ENCODE measurements at regions not wholly inside any gene's neighbourhood (a gene's known extent, or its start where the extent isn't known, plus 50 kb on each side); places are given as distances from the start of the nearest gene placed in this dataset.
"Not testable (repeated sequence)": the region's sequence is repeated elsewhere in the genome, so short reads cannot be mapped to it uniquely, and the experiment has no call there.

DNA sequence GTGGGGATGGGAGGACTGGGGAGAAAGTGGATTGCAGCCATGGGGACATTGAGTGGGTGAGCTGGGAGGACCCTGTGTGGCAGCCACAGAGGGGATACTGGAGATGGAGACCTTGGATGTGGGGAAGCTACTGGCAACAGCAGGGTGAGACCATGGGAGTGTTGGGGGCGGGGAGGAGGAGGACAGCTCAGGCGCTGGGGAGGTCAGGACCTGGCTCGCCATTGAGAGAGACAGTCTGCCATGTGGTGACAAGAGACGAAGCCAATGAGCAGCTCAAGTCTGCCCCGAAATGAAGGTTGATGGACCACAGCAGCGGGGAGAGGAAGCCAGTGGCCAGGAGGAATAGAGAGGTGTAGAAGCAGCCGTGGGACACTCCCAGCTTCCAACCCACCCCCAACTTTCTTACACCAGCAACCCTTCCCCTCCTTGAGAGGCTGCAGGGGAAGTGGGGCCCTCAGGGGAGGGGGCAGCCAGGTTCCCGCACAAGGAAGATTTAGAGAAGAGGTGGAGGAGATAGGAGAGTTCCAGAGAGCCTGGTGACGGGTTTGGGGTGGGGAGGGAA, 118.1 kb downstream of the ASB7 start:
- no peak for DNase-seq (ENCODE audit: low read depth)

DNA sequence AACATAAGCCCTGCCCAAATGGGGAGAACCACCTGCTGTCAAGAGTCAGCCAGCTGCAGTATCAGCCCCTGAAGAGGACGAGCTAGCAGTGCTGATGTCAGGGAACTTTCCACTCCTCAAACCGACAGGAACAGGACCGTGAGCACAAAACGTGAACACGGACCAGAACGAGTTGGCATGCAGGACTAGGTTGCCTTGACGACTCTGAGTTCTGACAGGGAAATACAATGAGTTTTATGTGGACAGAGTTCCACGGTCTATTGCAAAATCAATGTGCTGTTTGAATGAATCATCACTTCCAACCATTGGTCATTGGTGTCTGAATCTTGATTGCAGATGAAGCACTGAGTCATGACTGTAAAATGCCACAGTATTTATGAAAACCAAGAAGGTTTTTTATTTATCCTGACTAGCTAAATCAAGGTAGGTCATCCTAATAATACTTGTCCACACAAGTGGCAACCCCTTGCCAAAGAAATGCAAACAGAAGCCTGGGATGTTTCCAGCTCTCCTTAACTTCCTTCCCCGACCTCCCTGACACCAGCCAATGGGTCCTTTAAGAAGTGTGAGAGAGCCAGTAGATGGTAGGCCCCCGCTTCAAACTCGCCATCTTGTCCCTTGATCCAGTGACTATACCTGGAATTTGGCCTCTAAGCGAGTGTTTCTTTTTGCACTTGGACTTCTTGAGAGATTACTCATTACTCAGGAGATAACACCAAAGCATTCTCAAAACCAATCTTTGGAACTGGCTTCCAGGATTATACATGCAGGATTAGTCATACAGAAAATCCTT, 119.6 kb downstream of the ASB7 start:
- DNase-seq (ENCODE audit: low read depth) = peak; percentile 89

DNA sequence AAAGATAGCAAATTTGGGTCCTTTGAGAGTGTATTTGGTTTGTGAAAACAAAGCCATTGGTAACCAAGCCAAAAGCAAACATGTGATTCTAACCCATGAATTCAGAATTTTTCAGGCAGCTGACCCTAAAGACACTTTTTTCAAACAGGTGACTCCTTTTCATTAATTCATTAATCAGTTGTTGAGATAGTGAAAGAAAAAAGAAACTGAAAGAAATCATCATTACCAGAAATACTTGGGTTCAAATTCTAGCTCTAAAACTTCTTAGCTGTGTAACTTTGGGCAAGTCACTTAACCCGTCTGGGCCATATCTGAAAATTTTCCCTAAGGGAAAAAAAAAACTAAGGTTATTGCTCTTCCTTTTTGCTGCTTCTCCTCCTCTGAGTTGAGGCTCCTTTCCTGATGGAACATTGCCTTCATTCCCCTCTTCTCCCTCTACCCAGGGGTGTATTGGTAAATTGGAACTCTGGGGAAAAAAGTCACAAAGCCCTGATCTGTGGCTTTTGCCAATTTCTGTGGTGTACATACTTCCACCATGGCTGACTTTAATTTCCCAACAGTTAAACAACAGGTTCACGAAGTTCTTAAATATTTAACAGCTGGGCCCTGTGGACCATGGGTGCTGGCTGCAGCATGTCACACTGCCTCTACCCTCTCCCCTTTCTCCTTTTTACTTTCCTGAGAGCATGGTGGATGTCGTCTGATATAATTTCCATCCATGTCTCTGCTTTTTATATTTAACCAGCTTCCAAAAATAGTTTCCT, 120.3 kb downstream of the ASB7 start:
- peak; percentile 25 for DNase-seq (ENCODE audit: low read depth)

DNA sequence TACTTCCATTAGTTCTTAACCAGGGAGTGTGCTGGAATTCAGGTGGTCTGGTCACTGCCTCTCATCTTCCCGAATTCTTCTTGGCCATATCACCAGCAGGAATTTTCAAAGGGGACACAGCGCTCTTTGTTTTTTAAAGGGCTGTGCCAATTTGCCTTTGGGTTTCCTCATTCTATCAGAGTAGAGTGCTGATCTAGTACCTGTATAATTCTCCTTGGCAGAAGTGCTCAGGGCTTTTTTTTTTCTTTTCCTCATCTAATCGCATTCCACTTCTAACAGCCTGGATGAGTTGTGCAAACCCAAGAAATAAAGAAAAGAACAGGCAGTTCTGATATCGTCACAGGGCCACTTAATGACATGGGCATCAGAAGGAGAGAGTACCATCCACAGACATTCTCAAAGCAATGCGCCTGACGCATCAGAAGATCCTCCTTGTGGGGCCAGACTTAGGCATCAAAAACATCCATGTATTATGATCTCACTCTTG, 121.0 kb downstream of the ASB7 start:
- DNase-seq (ENCODE audit: low read depth) = peak; percentile 53

DNA sequence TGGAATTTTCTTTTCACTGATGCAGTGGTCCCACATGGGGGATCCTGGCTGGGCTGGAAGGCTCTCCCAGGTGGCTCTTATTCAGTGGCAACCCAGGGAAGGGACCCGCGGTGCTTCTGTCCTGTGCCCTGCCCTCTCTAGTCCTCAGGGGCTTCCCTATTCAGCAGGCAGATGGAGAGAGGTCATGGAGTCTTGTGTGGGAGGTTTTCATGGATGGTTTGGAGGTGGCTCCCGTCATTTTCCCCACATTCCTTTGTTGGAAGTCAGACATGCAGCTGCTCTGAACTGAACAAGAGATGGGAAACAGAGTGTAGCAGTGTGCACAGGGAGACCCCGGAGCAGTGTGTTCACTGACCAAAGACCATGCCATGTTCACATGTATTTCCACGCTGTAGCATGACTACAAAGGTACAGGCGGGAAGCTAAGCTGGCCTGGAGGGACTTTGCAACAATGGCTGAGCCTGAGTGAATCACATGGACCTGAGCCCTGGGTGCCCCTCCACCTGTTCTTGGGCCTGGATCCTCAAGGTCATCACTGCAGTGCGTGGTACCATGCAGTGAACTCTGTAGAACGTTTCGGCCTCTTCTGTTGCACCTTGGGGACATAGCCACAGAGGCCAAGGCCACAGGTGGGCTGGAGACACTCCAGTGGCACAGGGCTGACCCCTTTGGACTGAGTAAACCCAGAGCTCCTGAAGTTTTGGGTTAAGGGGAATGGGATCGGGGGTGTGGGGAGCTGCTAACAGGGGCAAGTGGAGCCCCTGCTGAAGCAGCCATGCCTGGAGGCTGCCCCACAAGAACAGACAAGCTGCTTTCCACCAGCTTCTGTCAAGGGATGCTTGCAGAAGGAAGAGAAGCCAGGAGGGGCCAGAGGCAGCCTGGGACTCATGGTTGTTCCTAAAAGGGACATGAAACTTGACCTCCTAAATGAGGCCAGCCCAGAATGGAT, 123.0 kb downstream of the ASB7 start:
- peak; percentile 79 for DNase-seq (ENCODE audit: low read depth)

DNA sequence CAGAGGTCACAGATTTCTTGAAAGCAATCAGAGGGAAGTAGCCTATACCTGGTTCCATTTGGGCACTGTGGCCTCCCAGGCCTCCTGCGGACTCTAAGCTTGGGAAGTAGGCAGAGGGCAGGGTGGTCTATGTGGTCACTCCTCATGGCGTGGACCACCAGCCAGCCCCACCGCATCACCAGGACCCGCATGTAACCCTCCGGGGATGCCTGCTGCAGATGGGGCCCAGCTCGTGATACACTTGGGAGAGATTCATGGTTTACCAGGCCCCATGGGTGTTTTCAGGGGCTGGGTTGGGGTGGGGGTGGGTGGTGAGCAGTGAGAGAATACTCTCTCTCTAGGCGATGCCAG, 123.7 kb downstream of the ASB7 start:
- DNase-seq (ENCODE audit: low read depth) = no peak

DNA sequence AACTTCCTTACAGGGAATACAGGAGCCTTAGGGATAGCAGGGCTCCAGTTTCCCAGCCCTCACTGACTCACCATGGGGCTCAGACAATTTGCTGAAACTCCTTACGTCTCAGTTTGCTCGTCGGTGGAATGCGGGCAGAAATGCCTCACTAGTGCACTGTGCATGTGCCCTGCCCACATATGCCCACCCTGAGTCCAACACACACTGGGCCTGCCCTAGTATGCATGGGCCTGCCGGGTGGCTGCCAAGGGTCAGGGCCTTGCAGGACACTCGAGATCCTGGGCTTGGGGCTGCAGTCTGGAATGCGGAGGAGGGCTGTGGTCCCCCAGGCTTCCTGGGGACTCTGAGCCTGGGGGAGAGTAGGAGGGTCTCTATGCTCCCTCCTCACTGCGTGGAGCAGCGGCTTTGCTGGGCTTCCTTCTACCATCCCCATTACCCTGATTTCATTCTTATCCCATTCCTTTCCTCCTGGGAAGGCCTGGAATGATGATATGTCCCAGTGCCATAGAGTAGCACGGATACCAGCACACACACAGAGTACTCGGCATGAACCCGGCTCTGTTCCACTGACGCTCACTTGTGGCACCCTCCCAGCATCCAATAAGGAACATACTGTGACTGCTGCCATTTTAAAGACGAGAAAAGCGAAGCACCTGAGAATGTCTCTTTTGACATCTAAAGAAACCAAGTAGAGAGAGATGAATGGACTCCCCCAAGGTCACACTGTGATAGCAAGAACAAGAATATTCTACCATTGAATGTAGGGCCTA, 124.2 kb downstream of the ASB7 start:
- peak; percentile 50 for DNase-seq (ENCODE audit: low read depth)

DNA sequence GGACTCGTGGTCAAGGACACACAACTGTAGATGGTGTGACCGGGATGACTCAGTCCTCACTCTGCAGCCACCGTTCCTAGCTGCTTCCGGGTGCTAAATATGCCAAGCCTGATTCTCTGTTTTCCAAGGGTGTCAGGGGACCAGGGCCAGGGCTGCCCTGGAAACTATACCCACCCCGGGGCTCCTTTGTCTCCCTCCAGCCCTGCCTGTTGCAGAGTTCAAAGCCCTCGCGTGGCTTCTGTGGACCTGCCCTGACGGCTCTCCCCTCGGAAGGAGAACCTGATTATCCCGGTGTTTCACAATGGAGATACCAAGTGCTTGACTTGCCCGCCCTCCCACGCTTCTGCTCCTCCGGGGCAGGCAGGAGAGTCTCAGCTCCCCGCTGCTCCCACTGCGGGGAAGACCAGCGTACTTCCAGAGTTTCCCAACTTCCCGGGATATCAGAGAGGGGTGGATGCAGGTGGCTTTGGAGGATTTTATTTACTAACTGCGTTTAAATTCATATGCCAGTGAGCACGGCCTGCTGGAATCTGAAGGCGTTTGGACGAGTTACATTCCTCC, 125.0 kb downstream of the ASB7 start:
- no peak for DNase-seq (ENCODE audit: low read depth)

DNA sequence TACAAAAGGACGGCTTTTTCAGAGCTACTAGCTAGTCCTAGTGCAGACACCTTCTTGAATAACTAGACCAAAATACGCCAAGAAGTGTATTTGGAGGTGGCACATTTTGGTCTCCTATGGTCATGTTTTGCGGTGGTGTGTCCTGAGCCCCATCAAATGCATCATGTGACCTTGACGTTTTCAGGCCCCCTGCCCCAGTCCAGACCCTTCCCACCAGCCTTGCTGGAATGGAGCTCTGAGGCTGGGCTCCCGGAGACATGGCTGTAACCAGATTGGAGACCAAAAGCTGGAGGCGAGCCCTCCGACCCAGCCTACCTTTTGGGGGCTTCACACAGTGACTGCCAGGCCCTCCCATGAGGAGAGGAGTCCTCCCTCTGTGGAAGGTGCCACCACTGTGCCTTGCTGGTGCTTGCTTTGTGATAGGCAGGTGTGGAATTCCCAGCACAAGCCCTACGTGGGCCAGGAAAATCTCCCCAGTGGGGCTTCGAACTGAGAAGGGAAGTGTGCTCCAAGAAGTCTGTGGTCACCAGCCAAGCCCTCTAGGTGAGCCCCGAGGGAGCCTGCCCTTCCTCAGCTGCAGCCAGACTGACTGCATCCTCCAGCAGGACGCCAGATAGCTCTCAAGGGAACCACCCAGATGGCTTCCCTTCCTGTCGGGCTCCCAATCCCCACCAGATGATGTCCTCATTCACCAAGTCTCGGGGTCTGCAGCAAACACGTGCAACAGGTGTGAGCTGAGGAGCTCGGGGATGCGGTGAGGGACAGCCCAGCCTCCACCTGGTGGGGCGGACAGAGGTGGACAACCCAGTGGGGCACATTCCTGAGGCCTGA, 126.2 kb downstream of the ASB7 start:
- no peak for DNase-seq (ENCODE audit: low read depth)

DNA sequence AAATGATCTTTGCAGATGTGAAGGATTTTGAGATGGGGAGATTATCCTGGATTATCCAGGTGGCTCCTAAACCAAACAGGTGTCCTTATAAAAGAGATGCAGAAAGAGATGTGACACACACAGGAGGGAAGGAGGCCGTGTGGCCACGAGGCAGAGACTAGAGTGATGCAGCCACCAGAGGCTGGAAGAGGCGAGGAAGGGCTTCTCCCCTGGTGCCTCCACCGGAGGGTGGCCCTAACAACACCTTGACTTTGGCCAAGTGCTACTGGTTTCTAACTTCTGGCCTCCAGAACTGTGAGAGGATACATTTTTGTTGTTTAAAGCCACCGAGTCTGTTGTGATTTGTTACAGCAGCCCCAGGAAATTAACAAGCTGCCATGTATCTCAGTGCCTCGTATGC, 127.1 kb downstream of the ASB7 start:
- DNase-seq (ENCODE audit: low read depth) = no peak

DNA sequence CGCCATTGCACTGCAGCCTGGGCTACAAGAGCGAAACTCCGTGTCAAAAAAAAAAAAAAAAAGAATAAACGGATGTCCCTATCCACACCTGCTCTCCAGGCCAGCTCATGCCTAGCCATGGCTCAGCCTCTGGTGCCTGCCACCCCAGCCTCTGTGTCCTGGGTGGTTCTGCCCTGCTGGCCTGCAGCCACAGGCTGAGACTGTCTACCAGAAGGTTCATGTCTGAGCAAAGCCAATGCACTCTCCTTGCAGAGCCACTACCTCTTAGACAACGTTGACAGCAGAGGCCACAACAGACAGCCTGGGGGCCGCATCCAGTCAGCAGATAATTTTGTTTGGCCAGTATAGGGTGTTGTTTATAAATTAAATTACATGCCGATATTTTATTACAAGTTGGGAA, 127.7 kb downstream of the ASB7 start:
- no peak for DNase-seq (ENCODE audit: low read depth)

DNA sequence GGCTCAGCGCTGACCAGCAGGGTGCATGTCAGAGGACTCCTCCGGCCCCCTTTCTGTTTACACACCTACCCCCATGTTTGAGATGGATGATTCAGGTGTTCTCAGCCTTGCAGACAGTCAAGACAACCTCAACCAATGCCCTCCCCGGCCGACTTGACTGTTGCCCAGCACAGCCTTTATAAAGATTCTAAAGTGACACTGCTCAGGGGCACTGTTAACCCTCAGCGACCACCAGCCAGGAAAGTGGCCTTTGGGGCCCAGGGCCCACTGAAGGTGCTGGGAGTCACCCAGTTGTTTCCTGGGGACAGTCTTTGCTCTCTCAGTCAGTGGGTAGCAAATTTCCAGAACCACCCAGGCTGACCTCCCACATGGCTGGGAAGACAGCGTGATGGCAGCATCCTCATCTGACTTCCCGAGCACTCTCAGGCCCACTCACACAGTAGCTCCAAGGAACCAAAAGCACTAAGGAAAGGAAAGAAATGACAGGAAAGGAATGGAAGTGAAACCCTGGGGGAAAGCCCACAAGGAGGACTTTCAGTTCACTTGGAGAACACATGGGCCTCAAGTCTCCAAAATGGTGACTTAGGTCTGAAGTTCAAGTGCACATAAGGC, 128.4 kb downstream of the ASB7 start:
- no peak for DNase-seq (ENCODE audit: low read depth)

DNA sequence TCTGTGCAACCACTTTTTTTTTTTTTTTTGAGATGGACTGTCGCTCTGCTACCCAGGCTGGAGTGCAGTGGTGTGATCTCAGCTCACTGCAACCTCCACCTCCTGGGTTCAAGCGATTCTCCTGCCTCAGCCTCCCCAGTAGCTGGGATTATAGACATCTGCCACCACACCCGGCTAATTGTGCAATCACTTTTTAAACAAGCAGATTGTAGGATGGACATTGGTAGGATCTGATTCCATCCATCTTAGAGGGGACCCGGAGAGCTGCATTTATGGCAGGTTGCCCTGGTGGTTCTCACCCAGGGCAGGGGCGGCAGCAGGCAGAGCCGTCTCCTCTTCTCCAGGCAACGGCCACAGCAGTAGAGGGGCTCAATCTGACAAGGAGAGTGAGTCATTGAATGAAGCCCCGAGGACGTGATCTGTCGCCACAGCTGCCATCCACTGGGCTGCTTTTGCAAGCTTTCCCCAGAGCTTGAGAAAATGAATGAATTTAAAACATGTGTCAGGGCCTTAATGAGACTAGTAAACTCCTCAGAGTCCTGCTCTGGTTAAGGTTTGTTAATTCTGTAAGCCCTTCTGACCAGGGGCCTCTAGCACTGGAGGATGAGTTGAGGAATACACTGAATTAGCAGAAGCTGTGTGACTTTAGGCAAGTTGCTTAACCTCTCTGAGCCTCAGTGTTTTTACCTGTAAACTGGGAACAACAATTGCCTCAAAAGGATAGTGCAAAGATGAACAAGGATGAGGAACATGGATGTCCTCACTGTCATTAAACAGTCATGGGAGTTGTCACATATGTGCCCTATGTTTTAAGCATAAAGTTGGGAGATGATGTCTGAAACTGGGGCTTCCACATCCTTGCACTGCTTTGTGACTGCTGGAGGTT, 129.1 kb downstream of the ASB7 start:
- DNase-seq (ENCODE audit: low read depth) = peak; percentile 44

DNA sequence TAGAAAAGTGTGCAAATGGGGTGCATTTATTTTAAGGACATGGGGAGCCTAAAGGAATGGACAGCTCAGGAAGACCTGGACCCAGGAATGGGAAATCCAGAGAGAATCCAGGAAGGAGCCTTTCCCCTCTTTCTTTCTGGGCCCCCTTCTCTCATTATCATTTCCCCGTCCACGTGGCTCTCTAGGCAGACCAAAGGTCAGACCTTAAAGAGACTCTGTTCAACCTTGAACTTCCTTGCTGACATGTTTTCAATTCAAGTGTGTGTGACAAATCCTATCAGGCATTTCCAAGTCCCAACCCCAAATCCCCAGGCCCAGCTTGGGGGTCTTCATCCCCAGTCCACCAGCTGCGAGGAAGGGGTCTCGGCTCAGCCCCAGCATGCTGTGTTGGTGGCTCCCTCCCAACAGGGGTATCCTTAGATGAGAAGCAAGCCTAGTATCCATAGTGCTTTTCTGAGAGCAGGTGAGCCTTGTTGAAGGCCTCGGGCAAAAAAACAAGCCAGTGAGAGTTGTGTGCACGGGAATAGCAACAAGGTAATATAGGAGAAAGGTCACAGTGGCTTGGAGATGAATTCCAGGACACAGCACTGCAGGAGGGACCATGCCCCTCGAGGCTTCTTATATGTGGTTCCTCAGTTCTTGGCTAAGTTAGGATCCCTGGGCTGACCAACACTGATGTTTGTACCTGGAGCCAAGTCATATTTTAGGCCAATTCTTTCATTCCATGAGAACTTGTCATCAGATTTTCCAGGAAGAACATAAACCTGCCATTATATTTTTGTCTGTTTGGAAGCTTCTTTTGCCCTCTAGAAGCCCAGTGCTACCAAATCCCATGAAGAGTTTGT, 130.0 kb downstream of the ASB7 start:
- DNase-seq (ENCODE audit: low read depth) = no peak

DNA sequence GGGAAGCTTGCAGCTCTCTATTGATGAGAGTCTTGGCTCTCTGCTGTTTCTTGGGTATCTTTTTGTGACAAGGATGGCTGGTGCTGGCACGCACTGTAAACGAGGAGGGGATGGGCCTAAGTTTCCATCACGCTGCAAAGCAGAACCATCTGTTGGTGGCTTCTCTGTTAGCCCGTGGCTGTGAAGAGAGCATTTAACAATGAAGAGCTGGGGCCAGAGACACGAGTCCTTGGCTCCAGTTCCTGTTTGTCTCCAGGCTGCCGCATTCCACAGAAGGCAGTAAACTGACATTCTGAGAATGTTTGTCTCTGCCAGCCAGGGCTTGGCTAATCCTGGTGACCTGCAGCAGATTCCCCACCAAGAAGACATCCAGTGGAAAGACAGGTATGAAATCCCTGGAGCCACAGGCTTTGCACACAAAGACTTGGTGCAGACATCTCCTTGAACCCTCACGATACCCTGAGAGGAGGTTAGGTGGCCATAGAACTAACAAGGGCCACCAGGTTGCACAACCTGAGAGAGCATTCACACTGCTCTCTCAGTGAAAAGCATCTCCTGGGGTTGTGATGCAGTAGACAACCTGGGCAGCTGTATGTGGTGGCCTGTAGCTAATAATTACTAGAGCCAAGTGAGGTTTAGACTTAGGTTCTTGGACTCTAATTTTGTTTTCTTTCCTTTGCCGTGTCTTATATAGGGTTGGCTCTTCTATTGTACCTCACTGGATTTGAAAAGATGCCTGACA, 130.9 kb downstream of the ASB7 start:
- peak; percentile 69 for DNase-seq (ENCODE audit: low read depth)

DNA sequence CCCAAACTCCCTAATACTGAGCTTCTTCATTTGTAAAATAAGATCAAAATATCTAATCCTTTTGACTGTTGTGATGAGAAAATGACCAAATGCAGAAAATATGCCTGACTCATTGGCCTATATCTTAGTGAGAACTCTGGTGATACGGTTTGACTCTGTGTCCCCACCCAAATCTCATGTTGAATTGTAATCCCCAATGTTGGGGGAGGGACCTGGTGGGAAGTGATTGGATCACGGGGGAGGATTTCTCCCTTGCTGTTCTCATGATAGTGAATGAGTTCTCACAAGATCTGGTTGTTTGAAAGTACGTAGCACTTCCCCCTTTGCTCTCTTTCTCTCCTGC, 131.4 kb downstream of the ASB7 start:
- DNase-seq (ENCODE audit: low read depth) = not testable (repeated sequence)
